Right cardiac atrium (tissue), 5 donors: ENCODE measurements at regions not wholly inside any gene's neighbourhood (a gene's known extent, or its start where the extent isn't known, plus 50 kb on each side); places are given as distances from the start of the nearest gene placed in this dataset.

Source experiments
- ATAC-seq, 2 donors: fragments of 200-7000 bp; cut with Tn5 transposase; one replicate each; pipeline versions ENCODE4 v1.8.0 to v1.9.1; 2020; ENCODE audit warnings: moderate library complexity in 2 of 2, mild to moderate bottlenecking in 1 of 2
- DNase-seq, 3 donors: peaks; one replicate each; pipeline ENCODE4 v3.0.0-alpha.2; 2020
- H3K27ac ChIP-seq: one replicate; pipeline ENCODE4 v1.5.1; 2013; ENCODE audit warnings: mild to moderate bottlenecking, low read length, control low read depth, moderate library complexity
- H3K27me3 ChIP-seq: one replicate; pipeline ENCODE4 v1.6.1; 2013; ENCODE audit not compliant: control insufficient read depth, insufficient read depth
- H3K4me1 ChIP-seq: one replicate; pipeline ENCODE4 v1.6.1; 2013; ENCODE audit warnings: low read length; ENCODE audit not compliant: control insufficient read depth, insufficient read depth
- H3K4me3 ChIP-seq: one replicate; pipeline ENCODE4 v1.5.1; 2013; ENCODE audit warnings: low read length, control low read depth
- H3K9me3 ChIP-seq: one replicate; pipeline ENCODE4 v1.6.1; 2013; ENCODE audit warnings: low read length; ENCODE audit not compliant: control insufficient read depth
- WGBS: extraction: QIAGEN DNeasy Blood & Tissue Kit; methylation state at CpG from one replicate; pipeline ENCODE4 v1.1.7; 2013; 5-methylcytosine and 5-hydroxymethylcytosine counted together
- intact Hi-C, 4 donors: fragments of 100-400 bp; cut with DNase I; formaldehyde crosslinking; loops; one replicate each; pipeline versions ENCODE4 v1.11.0 to v1.14.0; 2022 to 2023
- donor health status: healthy with polysubstance abuse.
- donor health status: DM: no; HTN: yes; CAD: no.
- donor health status: DM: no; HTN: no; CAD: no.
- donor health status: DM: no; HTN: yes; CAD: no; lungs with severe emphysema.
- donor health status: DM: yes; HTN: yes; CAD: no.

DNA sequence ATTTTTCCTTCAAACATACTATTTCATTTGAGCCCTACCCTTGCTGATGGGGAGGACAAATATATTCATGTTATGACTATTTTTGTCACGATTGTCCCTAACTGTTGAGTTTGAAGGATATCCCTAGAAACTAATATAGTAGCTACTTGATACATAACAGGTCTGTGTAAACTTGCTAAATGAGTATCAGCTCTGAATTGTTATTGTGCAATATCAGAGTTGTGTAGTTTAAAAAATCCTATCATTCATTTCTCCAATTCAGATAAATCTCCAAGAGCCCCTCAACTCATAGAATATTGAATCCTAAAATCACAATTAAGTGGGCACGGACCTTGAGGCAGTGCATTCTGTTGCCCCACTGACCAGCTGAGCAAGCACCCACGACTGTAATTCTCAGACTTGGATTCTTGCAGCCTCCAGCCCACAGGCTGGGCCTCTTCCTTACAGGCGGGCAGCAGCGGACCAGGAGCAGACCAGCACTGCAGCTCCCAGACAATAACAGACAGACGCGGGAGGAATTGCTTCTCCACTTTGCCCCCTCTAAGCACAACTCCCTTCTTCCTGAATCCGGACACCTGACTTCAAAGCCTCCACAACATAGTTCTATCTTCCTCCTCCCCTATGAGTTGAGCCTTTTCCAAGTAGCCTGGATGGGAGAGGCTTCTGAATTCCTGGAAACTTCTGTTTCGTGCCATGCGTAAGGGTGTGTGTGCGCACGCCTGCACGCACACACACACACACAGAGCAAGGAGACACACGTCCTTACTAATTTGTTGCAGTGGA, 337.6 kb upstream of the ARGLU1 start:
- Histone ChIP-seq H3K4me1 (no peaks in the 10 kb centered on the region), H3K27ac (no peak overlapping the region), H3K27me3 (no peaks in the 10 kb centered on the region), H3K4me3 (no peak overlapping the region), H3K9me3 (no peaks in the 10 kb centered on the region)
- WGBS, result 62% methylated on average over 14 of the region's 14 CpGs
- intact Hi-C loops, result loop anchor here in 1 of 4 donors (5.0 kb wide), 1 partner anchor 358 kb away; no protein-coding TSS in a partner anchor
- DNase-seq (no peak), ATAC-seq (peak; percentile 78 to 96)

DNA sequence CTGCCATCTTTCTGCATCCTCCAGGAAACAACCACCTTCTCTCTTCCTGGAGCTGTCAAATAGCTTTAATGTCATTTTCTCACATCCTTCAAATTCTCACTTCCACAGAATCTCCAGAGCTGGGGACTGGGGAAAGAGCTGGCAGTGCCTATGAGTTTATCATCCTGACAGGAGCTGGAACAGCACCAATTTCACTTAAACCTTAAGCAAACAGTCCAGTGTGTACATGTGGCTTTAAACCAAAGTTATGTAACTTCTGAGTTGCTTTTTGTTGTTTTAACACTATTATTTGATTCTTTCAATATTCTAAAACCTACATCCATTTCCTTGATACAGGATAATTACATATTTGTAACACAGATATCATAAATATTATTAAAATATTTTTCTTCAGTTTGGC, 331.5 kb upstream of the ARGLU1 start:
- no peak overlapping the region for H3K27ac ChIP-seq
- DNase-seq (no peak), ATAC-seq (no peak)
- H3K4me1 ChIP-seq, result no peaks in the 10 kb centered on the region
- intact Hi-C loops, result no loop called here
- no peaks in the 10 kb centered on the region for H3K9me3 ChIP-seq
- H3K4me3 ChIP-seq, result no peak overlapping the region
- H3K27me3 ChIP-seq, result no peaks in the 10 kb centered on the region

DNA sequence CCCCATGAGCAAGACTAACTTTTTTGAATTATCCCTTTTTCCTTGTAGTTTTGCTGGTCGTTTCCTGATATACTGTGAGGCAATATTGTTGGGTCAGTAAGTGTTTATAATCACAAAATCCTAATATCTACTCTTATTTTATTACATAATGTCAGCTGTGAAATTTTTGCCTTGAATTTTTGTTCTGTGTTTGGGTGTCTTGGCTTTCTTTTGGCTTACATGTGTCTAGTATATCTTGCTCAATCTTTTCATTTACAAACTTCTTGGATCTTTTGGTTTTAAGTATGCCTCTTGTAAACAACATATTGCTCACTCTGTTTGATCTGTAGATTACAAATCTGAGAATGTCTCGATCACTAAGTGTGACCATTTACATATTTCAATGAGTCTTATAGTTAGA, 330.3 kb upstream of the ARGLU1 start:
- ATAC-seq, result no peak
- WGBS, result 75% methylated on average over 2 of the region's 2 CpGs
- H3K27me3 ChIP-seq, result no peaks in the 10 kb centered on the region
- no peak overlapping the region for H3K4me3 ChIP-seq
- no peak for DNase-seq
- no peaks in the 10 kb centered on the region for H3K9me3 ChIP-seq
- no peaks in the 10 kb centered on the region for H3K4me1 ChIP-seq
- intact Hi-C loops, result no loop called here
- H3K27ac ChIP-seq, result no peak overlapping the region

DNA sequence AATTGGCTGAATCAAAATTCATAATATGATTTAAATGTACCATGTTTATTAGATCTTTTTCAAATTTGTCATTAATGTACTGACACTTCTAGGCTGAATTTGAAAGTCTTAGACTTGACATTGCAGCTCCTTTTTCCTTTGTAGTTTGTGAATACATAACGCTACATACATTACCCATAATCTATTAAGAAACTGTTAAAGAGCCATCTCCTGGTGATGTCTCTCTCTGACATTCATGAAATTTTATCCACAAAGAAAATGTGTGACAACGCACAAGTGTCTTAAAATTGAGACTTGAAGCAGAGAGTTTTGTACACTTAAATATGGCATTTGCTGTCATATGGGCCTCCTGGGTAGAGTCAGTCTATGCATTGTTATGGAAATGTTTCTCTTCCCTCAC, 320.2 kb upstream of the ARGLU1 start:
- no peak overlapping the region for H3K4me3 ChIP-seq
- H3K27me3 ChIP-seq, result no peaks in the 10 kb centered on the region
- intact Hi-C loops, result no loop called here
- ATAC-seq, result no peak
- no peaks in the 10 kb centered on the region for H3K9me3 ChIP-seq
- H3K27ac ChIP-seq, result no peak overlapping the region
- DNase-seq, result no peak
- WGBS, result over 99% methylated on average over 2 of the region's 2 CpGs
- H3K4me1 ChIP-seq, result no peaks in the 10 kb centered on the region

DNA sequence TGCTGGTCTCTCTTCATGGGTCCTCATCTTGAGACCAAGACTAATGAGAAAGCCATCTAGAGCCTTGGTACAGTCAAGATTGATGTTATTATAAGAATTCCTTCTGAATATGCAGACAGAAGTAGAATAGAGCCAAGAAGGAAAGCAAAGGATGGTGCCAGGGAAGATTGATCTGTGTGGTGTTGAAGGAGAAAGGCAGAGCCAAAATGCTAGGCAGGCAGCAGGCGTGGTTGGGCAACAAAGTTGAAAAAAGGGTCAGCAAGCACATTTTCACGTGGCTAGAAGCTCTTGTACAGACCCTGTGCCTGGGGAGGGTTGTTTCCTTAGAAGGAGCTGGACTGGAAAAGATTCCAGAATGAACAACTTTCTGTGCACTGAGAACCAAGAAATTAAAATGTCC, 319.7 kb upstream of the ARGLU1 start:
- Histone ChIP-seq H3K9me3 (no peaks in the 10 kb centered on the region), H3K4me1 (no peaks in the 10 kb centered on the region), H3K27me3 (no peaks in the 10 kb centered on the region), H3K27ac (no peak overlapping the region), H3K4me3 (no peak overlapping the region)
- no peak for DNase-seq
- no peak for ATAC-seq
- intact Hi-C loops, result no loop called here
- WGBS, result 75% methylated on average over 2 of the region's 2 CpGs

DNA sequence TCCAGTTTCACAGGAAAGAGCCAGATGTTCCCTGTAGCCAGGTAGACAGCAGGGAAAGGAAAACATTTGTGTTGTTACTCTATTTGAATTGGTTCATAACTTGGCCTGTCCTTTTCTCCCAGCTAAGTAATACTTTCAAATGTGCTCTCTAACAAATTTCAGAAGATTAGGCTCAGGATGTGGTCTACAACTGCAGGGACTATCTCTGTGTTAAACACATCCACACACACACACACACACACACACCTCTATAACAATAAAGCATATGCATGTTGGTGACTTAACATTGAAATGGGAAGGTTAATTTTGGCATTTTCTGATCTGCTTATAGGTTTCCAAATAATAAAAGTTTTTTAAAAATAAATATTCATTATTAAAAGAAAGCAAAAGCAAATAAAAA, 316.0 kb upstream of the ARGLU1 start:
- H3K9me3 ChIP-seq, result no peaks in the 10 kb centered on the region
- intact Hi-C loops, result no loop called here
- no peak for ATAC-seq

DNA sequence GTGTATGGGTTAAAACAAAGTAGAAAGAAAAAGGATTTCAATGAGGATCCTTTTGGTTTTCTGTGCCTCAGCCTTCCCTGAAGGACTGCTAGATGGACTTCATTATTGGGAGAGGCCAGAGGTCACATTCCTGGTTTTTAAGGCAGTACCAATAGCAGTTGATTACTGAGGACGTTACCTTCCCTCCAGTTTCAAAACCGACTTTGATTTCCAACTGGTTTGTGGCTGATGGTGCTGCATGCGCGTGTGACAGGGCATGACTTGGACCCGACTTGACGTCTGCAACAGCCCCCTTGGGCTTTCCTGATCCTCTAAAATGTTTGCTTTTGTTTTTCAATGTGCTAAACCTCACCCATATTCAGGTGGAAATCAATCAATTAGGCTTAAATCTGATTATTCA, 314.3 kb upstream of the ARGLU1 start:
- DNase-seq (no peak), ATAC-seq (no peak)
- intact Hi-C loops, result no loop called here
- Histone ChIP-seq H3K4me1 (no peaks in the 10 kb centered on the region), H3K27ac (no peak overlapping the region), H3K9me3 (no peaks in the 10 kb centered on the region), H3K27me3 (no peaks in the 10 kb centered on the region), H3K4me3 (no peak overlapping the region)
- 53% methylated on average over 6 of the region's 6 CpGs for WGBS

More for the DNA sequence above, 316.0 kb upstream of the ARGLU1 start:
- Histone ChIP-seq H3K4me3 (no peak overlapping the region), H3K27me3 (no peaks in the 10 kb centered on the region), H3K27ac (no peak overlapping the region), H3K4me1 (no peaks in the 10 kb centered on the region)
- no peak for DNase-seq

DNA sequence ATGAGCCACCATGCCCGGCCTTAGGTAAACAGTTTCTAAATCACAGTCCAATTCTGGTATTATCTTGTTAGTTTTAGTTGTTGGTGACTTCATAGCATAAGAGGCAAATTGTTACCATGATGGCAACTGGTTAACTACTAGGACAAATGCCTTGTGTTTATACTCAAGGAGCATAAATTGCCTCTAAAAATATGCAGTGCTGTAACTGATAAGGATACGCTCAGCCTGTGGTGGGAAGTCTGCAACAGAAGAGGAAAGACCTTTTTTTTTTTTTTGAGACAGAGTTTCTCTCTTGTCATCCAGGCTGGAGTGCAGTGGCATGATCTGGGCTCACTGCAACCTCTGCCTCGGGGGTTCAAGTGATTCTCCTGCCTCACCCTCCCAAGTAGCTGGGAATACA, 311.9 kb upstream of the ARGLU1 start:
- DNase-seq (no peak), ATAC-seq (no peak)
- no peaks in the 10 kb centered on the region for H3K27me3 ChIP-seq
- H3K9me3 ChIP-seq, result no peaks in the 10 kb centered on the region
- H3K27ac ChIP-seq, result no peak overlapping the region
- 65% methylated on average over 3 of the region's 3 CpGs for WGBS
- no peaks in the 10 kb centered on the region for H3K4me1 ChIP-seq
- no peak overlapping the region for H3K4me3 ChIP-seq
- intact Hi-C loops, result loop anchor here in 1 of 4 donors (5.0 kb wide), 1 partner anchor 538 kb away; no protein-coding TSS in a partner anchor

DNA sequence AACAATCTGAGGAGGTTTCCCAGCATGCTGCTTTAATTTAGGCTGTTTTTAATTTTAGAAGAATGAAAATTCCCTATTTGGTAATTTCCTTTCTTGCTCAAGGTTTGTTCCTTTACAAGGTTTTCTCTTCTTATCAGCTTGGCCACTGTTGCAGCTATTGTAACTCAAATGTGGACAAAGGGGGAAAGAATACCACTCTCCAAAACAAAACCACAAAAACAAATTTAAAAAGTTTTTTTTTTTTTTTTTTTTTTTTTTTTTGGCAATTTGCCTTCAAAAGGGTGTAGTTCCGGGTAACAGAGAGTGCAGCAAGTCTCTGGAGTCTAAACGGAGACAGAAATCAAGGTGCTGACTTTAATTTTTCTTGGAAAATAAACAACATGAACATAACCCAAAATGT, 306.4 kb upstream of the ARGLU1 start:
- peaks cover 4% of the 10 kb centered on the region for H3K4me1 ChIP-seq
- ATAC-seq (peak; percentile 66 to 88), DNase-seq (no peak)
- H3K4me3 ChIP-seq, result no peak overlapping the region
- WGBS, result 16% methylated on average over 2 of the region's 2 CpGs
- intact Hi-C loops, result no loop called here
- H3K9me3 ChIP-seq, result no peaks in the 10 kb centered on the region
- H3K27me3 ChIP-seq, result no peaks in the 10 kb centered on the region
- peak overlapping the region; percentile 45 for H3K27ac ChIP-seq

DNA sequence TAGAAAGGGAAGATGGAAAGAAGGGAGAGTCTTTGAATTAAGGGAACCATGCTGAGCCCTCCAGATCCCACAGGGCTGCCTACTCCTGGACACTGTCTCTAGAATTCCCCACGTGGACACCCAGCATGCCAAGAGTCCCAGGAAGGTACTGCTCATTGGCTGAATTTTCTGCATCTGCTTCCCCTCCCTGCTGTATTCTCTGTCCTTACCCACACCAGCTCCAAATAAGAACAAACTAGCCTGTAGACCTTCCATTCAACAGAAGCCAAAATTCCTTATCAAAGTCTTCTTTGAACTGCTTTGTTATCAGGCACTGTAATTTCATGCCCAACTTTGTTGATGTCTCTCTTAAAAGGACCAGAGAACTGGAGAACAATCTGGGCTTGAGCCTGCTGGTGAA, 305.9 kb upstream of the ARGLU1 start:
- Histone ChIP-seq H3K4me3 (no peak overlapping the region), H3K4me1 (peaks cover 4% of the 10 kb centered on the region), H3K27me3 (no peaks in the 10 kb centered on the region), H3K27ac (peak overlapping the region; percentile 45), H3K9me3 (no peaks in the 10 kb centered on the region)
- ATAC-seq (peak; percentile 57 to 84), DNase-seq (no peak)
- 33% methylated on average over 1 of the region's 1 CpG for WGBS
- intact Hi-C loops, result no loop called here

DNA sequence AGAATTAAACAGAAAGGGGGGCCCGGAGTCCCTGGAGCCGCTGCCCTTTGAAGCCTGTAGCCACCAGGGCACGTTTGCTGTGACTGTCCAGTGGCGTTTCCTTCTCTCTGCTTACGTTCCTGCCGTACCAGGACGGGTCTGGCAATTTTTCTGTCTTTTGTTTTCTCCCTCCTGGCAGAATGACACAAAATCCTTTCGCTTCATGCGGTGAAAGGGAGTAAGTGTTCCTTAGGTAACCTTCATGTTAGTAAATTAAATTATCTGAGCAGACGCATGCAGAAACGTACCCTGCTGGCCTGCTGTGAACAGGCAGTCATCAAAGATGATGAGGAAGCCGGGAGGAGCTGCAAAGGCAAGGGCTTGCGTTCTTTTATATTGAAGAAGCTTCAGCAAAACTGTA, 299.3 kb upstream of the ARGLU1 start:
- Histone ChIP-seq H3K27me3 (no peaks in the 10 kb centered on the region), H3K9me3 (no peaks in the 10 kb centered on the region), H3K4me3 (peak overlapping the region; percentile 32), H3K4me1 (no peaks in the 10 kb centered on the region), H3K27ac (no peak overlapping the region)
- 19% methylated on average over 13 of the region's 13 CpGs for WGBS
- peak in 1 of 3 donors; percentile 52 for DNase-seq
- intact Hi-C loops, result no loop called here
- peak in 1 of 2 donors; percentile 71 for ATAC-seq
